ENCODE measurements at regions not wholly inside any gene's neighbourhood (a gene's known extent, or its start where the extent isn't known, plus 50 kb on each side); places are given as distances from the start of the nearest gene placed in this dataset.
"Not testable (repeated sequence)": the region's sequence is repeated elsewhere in the genome, so short reads cannot be mapped to it uniquely, and the experiment has no call there.

DNA sequence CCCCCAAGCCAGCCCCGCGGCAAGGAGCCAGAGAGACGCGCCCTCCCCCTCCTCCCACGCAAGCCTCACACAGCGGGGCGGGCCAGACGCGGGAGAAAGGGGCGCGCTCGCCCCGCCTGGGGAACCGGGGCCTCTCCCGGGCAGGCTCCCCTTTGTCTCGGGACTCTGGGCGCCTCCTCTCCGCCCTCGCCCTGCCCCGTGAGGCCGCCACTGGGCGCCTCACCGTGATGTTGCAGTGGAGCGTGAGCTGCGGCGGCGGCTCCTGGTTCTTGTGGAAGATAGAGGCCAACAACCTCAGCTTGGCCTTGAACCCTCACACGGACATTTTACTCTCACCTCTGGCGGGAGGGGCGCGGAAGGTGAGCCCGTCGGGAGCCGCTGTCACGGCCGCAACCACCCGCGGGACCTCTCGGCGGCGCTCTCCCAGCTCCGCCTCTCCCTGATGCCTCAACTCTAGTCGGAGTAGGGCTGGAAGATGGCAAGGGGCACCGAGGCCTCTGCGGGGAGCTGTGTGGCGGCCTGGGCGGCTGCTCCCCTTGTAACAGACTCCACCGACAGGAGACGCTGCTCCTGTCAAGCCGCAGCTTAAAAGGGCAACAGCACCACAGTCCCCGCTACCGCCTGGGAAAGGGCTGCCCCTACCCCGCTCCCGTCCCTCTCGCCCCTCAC lies 179.2 kb upstream of the ZSCAN2 start:
- DNase-seq: not testable (repeated sequence)

DNA sequence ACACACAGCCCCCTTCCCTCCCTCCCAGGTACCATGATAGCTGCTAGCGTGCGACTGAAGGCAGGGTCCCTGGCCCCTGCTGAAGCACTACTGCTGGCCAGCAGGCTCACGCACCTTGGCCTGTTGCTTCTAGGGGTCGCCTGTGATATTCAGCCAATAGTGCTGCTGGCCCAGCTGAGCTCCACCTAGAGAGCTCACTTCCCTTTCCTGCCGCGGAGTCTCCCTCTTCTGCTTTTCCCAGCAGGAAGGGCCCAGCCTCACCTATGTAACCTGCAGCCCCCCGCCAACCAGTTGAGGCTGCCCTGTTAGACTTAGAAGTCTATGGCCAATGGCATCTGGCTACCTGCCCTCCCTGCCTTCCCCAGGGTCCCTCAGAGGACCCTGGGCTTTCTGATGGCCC lies 175.5 kb upstream of the ZSCAN2 start:
- DNase-seq: not testable (repeated sequence)

DNA sequence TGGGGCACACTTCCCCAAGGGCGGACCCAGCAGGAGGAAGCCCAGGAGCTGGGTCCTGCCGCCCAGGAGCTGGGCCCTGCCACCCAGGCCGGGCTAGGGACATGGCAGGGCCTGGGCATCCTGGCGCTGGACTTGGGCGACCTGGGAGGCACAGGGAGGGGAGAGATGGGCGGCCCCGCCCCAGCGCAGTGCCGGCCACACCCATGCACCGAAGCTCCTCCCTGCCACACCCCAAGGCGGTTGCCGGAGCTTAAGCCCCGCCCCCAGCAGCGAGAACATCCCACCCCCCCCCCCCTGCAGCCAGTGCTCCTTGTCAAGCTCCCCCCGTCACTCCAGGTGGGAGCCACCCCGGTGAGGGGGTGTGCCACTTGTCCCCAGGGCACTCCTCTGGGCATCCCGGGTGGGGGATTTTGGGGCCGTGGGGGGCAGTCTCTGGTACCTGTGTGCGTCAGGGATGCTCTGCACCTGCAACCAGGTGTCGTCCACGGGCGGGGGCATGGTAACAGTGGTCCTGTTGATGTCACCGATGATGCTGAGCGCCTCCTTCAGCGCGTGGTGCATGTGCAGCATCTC lies 127.4 kb upstream of the ZSCAN2 start:
- not testable (repeated sequence) for DNase-seq

DNA sequence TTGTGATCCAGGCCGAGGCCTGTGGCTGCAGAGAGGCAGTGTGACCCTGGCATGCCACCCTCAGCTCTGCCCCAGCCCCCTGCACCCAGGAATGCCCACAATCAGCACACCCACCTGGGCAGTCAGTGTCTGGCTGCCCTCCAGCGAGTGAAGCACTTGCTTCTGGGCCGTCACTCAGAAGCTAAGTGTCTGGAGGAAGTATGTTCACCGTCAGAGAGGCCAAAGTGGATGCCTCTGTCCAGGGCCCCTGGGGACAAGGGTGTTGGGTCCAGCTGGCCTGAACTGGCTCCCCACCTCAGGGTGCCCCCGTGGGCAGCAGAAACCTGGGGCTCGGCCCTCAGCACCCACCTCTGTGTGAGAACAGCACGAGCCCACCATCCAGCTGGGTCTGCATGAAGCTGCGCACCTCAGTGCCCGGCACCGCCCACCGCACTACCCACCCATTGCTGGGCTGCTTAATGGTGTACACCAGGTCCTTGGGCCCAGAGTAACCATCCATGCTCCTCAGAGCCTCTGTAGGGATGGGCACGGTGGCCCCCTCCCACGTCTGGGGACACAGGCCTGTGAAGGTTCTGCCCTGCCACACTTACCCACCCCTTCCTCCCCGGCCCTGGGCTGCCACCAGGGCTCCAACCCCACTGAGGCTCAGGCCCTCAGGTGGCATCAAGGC lies 124.3 kb upstream of the ZSCAN2 start:
- not testable (repeated sequence) for DNase-seq

DNA sequence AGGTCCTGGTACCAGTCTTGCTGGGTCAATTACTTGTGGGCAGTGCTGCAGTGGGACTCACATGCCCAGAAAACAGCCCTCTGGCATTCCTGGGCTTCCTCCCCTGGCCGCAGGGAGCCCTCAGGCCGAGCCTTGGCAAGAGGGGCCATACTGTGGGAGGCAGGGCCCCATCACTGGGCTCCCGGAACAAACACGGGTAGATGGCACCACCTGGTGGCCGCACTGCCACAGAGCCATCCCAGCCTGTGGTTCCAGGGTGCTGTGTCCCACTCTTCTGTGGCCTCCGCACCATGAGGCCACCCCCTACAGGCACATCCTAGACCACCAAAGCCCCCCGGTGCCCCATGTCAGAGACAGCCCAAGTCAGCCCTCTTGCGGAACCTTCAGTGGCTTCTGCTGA lies 123.3 kb upstream of the ZSCAN2 start:
- not testable (repeated sequence) for DNase-seq

DNA sequence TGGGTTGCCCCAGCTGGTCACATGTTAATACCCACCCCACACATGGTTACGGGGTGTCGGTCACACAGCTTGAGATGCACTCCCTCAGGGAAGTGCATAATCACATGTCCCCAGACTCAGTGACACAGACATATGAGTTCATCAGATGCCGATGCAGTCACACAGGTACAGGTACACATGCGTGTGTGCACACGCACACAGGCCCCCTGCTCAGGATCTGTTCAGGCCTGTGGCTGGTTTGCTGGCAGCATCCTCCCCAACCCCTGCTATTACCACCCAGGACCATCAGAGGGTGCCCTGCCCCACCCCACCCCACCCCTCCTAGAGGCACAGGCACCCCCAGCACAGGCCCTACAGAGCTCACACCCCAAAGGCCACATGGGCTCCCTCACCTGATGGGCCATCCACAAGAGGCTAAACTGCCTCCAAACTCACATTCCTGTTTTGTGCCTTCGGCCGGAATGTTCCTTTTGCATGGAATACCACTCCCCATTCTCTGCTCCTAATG lies 120.6 kb upstream of the ZSCAN2 start:
- DNase-seq: not testable (repeated sequence)

DNA sequence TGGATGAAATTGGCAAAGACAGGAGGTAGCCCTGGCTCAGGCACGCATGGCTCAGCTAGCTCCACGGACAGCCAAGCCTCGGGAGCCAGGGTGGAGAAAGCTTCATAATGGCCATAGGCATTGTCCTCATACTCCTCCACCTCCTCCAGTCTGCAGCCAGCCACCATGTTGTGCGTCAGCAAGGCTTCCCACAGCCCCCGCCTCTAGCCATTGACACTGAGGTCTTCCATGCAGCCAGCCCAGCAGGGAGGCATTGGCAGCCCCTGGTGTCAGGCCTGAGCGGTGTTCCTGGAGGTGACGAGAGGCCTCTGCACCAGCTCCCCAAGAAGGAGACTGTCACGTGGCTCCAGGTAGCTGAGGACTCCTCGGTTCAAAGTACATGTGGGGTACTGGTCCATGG lies 117.0 kb upstream of the ZSCAN2 start:
- not testable (repeated sequence) for DNase-seq

DNA sequence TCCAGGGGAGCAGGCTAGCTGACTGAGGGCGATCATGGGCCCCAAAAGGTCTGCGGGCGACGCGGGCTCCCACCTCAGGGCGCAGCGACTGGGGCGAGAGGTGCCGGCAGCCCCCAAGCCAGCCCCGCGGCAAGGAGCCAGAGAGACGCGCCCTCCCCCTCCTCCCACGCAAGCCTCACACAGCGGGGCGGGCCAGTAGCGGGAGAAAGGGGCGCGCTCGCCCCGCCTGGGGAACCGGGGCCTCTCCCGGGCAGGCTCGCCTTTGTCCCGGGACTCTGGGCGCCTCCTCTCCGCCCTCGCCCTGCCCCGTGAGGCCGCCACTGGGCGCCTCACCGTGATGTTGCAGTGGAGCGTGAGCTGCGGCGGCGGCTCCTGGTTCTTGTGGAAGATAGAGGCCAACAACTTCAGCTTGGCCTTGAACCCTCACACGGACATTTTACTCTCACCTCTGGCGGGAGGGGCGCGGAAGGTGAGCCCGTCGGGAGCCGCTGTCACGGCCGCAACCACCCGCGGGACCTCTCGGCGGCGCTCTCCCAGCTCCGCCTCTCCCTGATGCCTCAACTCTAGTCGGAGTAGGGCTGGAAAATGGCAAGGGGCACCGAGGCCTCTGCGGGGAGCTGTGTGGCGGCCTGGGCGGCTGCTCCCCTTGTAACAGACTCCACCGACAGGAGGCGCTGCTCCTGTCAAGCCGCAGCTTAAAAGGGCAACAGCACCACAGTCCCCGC lies 100.5 kb upstream of the ZSCAN2 start:
- not testable (repeated sequence) for DNase-seq

DNA sequence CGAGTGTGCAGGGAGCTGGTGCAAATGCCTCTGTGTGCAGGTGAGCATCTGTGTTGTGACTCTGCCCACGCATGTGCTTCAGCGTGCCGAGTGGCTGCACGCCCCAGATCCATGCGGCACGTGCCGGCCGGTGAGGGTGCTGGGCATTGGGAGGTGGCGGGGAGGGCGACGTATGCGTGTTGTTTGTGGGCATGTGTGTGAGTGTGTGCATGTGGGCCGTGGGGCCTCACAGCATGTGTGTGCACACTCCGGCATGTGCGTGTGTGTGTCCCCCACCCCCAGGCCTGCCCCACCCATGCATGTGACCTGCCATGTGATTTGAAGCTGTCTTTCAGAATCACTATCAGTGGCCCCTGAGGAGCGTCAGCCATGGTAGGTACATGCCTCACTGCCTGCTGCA lies 97.7 kb upstream of the ZSCAN2 start:
- not testable (repeated sequence) for DNase-seq

DNA sequence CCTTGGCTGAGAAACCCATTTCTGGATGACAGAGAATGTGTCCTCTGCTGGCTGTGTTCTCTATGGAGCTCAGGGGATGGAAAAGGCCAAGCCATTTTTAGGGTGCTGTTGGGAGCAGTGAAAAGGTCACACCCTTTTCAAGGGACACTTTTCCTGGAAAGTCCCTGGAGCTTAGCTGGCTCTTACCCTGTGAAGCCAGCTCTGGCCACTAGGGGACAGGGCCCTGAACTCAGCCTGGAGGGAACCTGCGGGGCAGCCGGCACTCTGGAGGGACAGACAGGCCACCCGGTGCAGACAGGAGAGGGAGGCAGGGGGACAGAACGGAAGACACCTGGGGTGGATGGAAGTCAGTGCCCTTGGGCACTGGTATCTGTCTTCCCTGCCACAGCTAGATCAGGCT lies 95.3 kb upstream of the ZSCAN2 start:
- DNase-seq: not testable (repeated sequence)

DNA sequence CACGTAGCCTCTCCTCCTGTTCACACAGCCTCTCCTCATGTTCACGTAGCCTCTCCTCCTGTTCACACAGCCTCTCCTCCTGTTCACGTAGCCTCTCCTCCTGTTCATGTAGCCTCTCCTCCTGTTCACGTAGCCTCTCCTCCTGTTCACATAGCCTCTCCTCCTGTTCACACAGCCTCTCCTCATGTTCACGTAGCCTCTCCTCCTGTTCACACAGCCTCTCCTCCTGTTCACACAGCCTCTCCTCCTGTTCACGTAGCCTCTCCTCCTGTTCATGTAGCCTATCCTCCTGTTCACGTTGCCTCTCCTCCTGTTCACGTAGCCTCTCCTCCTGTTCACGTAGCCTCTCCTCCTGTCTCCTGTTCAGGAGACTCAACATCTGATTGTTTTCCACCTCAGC lies 88.5 kb upstream of the ZSCAN2 start:
- not testable (repeated sequence) for DNase-seq

DNA sequence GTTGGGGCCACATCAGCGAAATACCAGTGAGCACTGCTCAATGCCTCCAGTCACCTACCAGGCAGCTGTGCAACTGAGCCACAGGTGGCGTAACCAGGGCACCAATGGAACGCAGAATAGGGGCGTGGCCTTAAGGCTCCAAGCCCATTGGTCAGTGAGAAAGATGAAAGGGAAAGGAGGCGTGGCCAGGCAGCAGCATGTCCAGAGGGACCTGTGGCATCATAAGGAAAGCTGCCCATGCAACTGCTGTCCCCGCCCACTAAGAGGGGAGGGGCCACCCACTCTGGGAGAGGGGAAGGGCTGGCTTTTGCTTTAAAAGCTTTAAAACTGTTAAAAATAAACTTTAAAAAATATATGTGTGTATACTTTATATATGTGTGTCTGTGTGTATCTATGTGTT lies 84.0 kb upstream of the ZSCAN2 start:
- not testable (repeated sequence) for DNase-seq

DNA sequence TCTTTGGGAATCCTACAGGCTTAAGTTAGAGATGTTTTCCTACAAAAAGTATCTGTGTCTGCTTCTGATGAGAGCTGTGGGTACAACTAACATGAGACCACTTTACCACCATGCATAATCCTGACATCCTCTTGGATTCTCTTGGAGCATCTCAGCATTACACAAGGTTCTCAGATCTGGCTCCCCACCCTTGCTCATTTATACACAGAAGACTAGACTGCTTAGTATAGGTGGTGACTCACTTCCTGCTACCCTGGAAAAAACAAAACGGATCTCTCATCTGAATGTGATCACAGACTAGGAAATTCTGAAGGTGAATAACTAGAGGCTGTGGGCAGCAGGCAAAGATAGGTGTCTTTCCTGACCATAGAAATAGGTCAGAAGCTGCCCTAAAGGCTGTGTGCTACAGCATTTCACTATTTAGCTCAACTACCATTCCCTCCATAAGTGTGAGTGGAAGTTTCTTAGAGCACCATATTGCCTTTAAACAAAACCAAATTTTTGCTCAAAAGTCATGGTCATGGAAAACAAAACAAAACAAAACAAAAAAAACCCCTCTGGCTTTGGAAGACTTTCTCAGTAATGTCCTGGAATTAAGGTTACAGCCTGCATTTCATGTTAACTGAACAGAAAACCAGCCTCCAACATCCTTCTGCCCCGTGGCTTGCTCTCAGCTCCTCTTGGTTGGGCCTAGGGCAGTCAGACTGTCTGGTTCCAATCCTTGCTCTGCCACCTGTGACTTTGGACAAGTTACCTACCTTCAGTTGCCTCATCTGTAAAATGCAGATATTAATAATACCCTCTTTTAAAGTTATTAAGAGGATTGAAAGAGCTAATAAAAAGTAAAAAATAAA lies 75.1 kb upstream of the ZSCAN2 start:
- DNase-seq: not testable (repeated sequence)

DNA sequence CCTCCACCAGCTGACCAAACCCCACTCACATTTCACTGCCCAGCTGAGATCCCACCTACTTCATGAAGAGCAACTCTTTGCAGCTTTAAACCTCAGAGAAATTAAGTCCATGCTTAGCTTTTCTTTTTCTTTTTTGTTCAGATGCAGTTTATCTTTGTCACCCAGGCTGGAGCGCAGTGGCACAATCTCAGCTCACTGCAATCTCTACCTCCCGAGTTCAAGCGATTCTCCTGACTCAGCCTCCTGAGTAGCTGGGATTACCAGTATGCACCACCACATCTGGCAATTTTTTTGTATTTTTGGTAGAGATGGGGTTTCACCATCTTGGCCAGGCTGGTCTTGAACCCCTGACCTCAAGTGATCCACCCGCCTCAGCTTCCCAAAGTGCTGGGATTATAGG lies 70.1 kb upstream of the ZSCAN2 start:
- not testable (repeated sequence) for DNase-seq

DNA sequence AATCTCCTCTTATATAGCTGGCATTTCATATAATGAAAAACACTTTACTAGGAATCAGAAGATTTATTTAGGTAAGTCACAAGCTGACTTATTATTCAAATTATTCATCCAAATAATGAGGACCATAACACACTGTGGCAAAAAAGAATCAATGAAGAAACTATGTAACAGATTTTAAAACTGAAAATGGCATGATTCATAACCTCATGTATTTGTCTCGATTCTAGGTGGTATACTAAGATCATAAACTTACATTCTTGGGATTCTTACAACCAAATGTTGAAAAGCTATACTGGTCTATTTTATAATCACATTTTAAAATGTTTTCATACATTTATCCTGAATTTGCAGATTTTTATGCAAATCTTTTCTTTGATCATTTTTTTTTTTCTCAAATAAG lies 69.6 kb upstream of the ZSCAN2 start:
- not testable (repeated sequence) for DNase-seq

DNA sequence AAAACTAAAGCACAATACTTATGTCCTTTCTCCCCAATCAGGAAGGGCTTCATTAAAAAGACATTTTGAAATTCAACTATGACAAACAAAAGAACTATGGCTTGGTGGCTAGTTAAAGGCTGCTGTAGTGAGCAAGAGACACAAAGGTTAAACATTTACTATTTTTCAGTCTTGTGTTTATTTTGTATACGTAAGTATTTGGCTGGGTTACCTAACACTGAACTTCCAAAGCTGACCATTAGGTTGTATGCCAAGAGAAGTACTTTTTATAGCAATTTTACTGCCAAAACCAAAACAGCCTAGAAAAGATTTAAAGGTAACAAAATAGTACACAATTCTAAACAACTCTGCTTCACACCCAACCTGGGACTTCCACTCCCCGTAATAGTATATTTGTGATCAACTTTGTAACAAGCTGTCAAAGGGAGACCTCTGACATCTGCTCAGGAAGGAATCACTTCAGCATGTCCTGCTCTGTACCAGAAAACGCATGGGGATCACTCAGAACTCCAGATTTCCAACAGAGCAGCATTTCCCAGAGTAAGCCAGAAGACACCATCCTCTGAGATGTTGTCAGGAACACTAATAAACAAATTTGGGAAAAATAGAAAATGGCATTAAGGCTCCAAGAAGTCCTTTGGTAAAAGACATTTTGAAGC lies 69.0 kb upstream of the ZSCAN2 start:
- DNase-seq: not testable (repeated sequence)

DNA sequence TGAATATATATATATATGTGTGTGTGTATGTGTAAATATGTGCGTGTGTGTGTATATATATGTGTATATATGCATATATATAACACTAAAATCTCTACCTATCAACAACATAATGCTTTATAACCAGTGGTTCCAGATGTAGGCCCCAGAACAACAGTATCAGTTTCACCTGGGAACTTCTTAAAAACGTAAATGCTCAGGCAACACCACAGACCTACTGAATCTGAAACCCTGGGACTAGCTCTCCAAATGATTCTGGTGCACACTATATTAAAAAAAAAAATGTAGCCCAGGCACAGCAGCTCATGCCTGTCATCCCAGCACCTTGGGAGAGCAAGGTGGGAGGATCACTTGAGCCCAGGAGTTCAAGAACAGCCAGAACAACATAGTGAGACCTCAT lies 67.1 kb upstream of the ZSCAN2 start:
- not testable (repeated sequence) for DNase-seq

DNA sequence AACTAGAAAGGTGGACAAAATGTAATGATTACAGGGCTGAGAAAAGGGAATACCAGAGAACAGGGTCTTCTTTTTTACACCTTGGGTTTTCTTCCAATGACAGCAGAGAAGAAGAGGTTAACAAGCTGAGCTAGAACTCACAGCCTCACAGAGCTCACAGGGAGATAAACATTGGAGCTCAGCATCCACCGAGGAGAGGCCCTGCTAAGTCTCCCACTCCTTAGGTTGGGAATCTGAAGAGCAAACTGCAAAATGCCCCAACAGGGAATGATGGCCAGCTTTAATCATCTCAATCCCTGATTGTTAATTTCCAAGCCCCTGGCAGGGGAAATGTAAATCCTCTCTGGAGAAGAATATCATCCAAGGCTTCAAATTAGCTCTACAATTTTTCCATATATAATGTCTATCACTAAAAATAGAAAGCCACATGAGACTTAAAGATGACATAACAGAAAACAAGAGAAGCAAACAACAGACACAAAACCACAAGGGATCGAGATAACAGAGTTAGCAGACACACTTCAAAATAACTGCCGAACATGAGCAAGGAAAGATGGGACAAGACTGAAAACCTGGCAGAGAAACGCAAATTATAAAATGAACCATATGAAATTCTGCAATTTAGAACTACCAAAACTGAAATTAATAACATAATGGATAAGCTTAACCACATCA lies 66.1 kb upstream of the ZSCAN2 start:
- not testable (repeated sequence) for DNase-seq

DNA sequence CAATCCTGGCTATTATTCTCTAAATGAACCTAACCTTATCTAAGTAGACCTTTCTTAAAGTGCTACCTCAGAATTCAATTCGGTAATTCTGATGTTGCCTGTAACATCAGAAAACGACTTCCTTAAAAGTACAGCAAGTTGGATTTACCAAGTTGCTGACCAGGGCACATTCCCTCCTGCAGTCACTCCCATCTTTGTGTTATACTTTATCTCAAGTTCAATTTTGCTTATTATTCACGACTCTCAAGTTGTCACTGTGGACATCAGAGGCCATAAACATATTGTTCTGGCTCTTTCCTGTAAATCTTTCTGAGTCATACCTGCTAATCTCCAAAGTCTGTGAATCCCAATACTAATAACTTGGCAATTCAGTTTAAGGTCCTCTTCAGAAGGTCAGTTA lies 64.6 kb upstream of the ZSCAN2 start:
- DNase-seq: not testable (repeated sequence)

DNA sequence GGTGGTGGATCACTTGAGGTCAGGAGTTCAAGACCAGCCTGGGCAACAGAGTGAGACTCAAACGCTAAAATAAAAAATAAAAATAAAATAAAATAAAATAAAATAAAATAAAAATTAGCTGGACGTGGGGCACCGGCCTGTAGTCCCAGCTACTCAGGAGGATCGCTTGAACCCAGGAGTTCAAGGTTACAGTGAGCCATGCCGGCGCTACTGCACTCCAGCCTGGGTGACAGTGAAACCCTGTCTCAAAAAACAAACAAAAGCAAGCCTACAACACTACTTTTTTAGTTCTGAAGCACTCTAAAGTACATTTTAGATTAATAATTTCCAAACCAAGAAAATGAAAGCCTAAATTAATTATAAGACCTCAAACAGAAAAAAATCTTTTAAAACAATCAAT lies 56.2 kb upstream of the ZSCAN2 start:
- not testable (repeated sequence) for DNase-seq

DNA sequence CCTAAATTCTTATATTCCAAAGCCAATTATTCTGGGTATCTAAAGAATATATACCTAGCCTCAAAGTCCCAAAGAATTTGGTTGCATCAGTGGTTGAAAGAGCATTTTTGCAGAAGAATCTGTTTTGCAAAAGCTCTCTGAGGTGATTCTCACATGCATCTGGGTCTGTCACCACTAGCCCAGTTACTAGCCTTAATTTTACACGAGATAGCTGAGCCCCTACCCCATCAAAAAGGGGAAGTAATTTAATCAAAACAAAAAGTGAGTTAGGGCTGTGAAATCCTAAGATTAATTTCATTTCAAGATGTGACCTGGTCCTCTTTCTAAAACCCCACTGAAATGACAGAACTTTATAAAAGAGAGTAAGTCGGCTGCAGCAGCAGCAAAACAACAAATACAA lies 53.7 kb upstream of the ZSCAN2 start:
- DNase-seq: not testable (repeated sequence)
